SK-N-SH treated with all-trans-retinoic acid at 6 μM for 48 hours (cell line): ENCODE measurements at regions not wholly inside any gene's neighbourhood (a gene's known extent, or its start where the extent isn't known, plus 50 kb on each side); places are given as distances from the start of the nearest gene placed in this dataset.

Experiments used
- ARNTL ChIP-seq: fragments of 450-650 bp; formaldehyde crosslinking; IDR thresholded peaks from 2 replicates; pipeline ENCODE4 v1.5.0; 2020; ENCODE audit warnings: low read depth, mild to moderate bottlenecking, moderate library complexity, borderline replicate concordance
- CREB5 ChIP-seq: fragments of 250-450 bp; sonication (Bioruptor Pico); IDR thresholded peaks from 2 replicates; pipeline ENCODE4 v1.5.1; 2020; ENCODE audit warnings: low read depth, mild to moderate bottlenecking, moderate library complexity
- TCF4 ChIP-seq: fragments of 250-450 bp; sonication (Bioruptor Pico); IDR thresholded peaks from 2 replicates; pipeline ENCODE4 v1.8.0; 2021; ENCODE audit warnings: mild to moderate bottlenecking, moderate library complexity, borderline replicate concordance
- TOX ChIP-seq: fragments of 250-450 bp; sonication (Bioruptor Pico); IDR thresholded peaks from 2 replicates; pipeline ENCODE4 v1.8.0; 2021; ENCODE audit warnings: mild to moderate bottlenecking, moderate library complexity, borderline replicate concordance

GRCh38 chr3:168860028-168860427, 764.3 kb upstream of the GOLIM4 start:
- no peak for TF ChIP-seq ARNTL (CRISPR knock-in tag)
- TF ChIP-seq TOX (CRISPR knock-in tag), result no peak
- TF ChIP-seq CREB5 (CRISPR knock-in tag), result no peak
- no peak for TF ChIP-seq TCF4
